Stimulated activated effector memory CD8-positive, alpha-beta T cell treated with anti-CD3 and anti-CD28 coated beads, Interleukin-12 subunit alpha, Interleukin-12 subunit beta, amount 100 ng/mL, for 72 hours (primary cell): ENCODE measurements at regions not wholly inside any gene's neighbourhood (a gene's known extent, or its start where the extent isn't known, plus 50 kb on each side); places are given as distances from the start of the nearest gene placed in this dataset.

Experiments
- ATAC-seq: fragments of 150-1000 bp; cut with Tn5 transposase; 2 replicates; pipeline ENCODE4 v1.10.0; 2021
- DNase-seq, 2 donors: peaks; one replicate each; pipeline ENCODE4 v3.0.0; 2021 to 2022; ENCODE audit warnings: low spot score in 2 of 2
- H3K27ac Mint-ChIP-seq: one replicate; pipeline ENCODE4 v1.8.0; 2022; ENCODE audit warnings: mild to moderate bottlenecking, mixed read lengths
- H3K36me3 Mint-ChIP-seq: one replicate; pipeline ENCODE4 v1.8.0; 2022; ENCODE audit warnings: mild to moderate bottlenecking, mixed read lengths
- H3K4me1 Mint-ChIP-seq: one replicate; pipeline ENCODE4 v1.8.0; 2022; ENCODE audit warnings: mixed read lengths
- H3K4me3 Mint-ChIP-seq: one replicate; pipeline ENCODE4 v1.8.0; 2022; ENCODE audit warnings: mild to moderate bottlenecking, mixed read lengths
- H3K9me3 Mint-ChIP-seq: one replicate; pipeline ENCODE4 v1.8.0; 2022; ENCODE audit warnings: mixed read lengths

GRCh38 chr18:46329736-46330246 is 225.6 kb downstream of the HAUS1 start:
- H3K4me1 Mint-ChIP-seq, result peaks cover 14% of the 10 kb centered on the region
- no peaks in the 10 kb centered on the region for H3K9me3 Mint-ChIP-seq
- no peaks in the 10 kb centered on the region for H3K36me3 Mint-ChIP-seq
- no peak overlapping the region for H3K4me3 Mint-ChIP-seq
- ATAC-seq (no peak), DNase-seq (no peak)
- no peak overlapping the region for H3K27ac Mint-ChIP-seq

GRCh38 chr18:46331316-46331715 is 227.1 kb downstream of the HAUS1 start:
- Mint-ChIP-seq H3K9me3 (no peaks in the 10 kb centered on the region), H3K4me3 (no peak overlapping the region), H3K4me1 (peaks cover 26% of the 10 kb centered on the region), H3K27ac (no peak overlapping the region), H3K36me3 (no peaks in the 10 kb centered on the region)
- ATAC-seq, result no peak
- no peak for DNase-seq

GRCh38 chr18:46332286-46332801 is 228.2 kb downstream of the HAUS1 start:
- peaks cover 34% of the 10 kb centered on the region for H3K4me1 Mint-ChIP-seq
- no peaks in the 10 kb centered on the region for H3K36me3 Mint-ChIP-seq
- no peak overlapping the region for H3K4me3 Mint-ChIP-seq
- DNase-seq (no peak), ATAC-seq (no peak)
- H3K27ac Mint-ChIP-seq, result no peak overlapping the region
- H3K9me3 Mint-ChIP-seq, result no peaks in the 10 kb centered on the region

- no peaks in the 10 kb centered on the region for H3K9me3 Mint-ChIP-seq
- no peaks in the 10 kb centered on the region for H3K36me3 Mint-ChIP-seq
- H3K4me3 Mint-ChIP-seq, result peak overlapping the region; percentile 83
- no peak overlapping the region for H3K27ac Mint-ChIP-seq
- ATAC-seq (peak; percentile 36), DNase-seq (no peak)
- peaks cover 40% of the 10 kb centered on the region for H3K4me1 Mint-ChIP-seq
Measured at GRCh38 chr18:46332921-46333341, 228.7 kb downstream of the HAUS1 start.

- Mint-ChIP-seq H3K9me3 (no peaks in the 10 kb centered on the region), H3K4me1 (peaks cover 46% of the 10 kb centered on the region), H3K27ac (no peak overlapping the region), H3K36me3 (no peaks in the 10 kb centered on the region), H3K4me3 (peak overlapping the region; percentile 83)
- ATAC-seq, result peak; percentile 69
- DNase-seq, result no peak
Measured at GRCh38 chr18:46333431-46334135, 229.4 kb downstream of the HAUS1 start.

- Mint-ChIP-seq H3K9me3 (no peaks in the 10 kb centered on the region), H3K27ac (peak overlapping the region; percentile 38), H3K4me3 (peak overlapping the region; percentile 83), H3K36me3 (no peaks in the 10 kb centered on the region), H3K4me1 (peaks cover 59% of the 10 kb centered on the region)
- no peak for ATAC-seq
- DNase-seq, result no peak
Measured at GRCh38 chr18:46334868-46335281, 230.7 kb downstream of the HAUS1 start.

DNA sequence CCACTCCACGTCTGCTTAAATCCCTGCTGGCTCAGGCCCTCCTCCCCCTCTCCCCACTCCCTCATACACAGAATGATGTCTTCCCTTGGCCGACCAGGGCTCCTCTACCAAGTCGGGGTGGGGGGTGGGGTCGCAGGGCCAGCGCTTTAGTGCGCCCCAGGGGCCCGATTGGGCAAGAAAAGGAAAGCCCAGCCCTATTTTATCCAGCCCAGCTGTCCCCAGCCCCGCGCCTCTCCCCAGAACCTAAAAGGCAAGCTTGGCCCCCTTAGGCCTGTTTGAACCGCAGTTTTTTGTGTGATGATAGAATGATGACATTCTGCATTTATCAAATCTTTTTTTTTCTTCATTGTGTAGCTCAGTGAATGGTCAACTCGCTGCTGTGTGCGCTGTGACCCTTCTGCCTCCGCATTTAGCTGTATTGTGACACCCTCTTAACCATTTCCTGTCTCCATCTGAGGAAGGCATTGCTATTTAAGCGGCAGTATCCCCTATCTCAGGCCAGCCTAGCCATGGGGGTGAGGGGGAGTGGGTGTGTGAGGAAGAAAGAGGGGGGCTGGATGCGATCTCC is 231.4 kb downstream of the HAUS1 start:
- Mint-ChIP-seq H3K9me3 (no peaks in the 10 kb centered on the region), H3K4me3 (peak overlapping the region; percentile 83), H3K36me3 (no peaks in the 10 kb centered on the region), H3K4me1 (peaks cover 62% of the 10 kb centered on the region), H3K27ac (peak overlapping the region; percentile 38)
- DNase-seq, result no peak
- peak; percentile 43 for ATAC-seq

DNA sequence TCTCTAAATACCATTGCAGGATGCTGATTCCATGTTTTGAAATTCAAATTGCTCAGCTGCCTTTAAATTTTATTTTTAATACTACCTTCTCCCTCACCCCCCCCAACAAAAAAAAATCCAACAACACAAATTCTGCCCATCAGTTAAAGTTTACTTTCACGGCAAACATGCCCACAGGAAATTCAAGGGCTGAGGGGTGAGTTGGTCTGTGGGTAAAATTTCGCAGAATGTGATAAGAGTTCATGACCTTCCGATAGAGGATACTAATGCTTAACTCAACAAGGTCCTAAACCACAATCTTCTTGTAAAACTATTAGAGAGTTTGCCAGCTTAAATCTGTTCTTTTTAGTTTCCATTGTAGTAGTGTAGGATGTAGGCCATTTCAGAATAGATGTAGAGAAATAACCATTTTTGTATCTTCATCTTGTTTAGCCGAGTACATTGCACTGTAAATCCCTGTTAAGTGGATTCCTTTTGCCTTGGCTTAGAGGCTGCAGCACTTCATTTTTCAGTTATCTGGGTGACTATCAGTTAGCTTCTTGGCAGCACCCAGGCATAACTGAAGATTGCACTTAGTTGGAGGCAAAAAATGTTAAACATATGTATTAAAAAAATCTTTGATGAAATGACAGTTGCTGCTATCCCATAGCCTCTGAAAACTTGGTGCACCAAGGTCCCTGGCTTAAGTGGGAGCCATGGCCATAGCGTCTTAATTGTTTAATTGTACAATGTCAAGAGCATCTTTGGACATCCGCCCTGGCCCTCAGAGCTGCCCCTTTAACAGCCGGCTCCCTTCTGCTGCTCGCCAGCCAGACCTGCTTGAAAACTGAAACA is 232.3 kb downstream of the HAUS1 start:
- Mint-ChIP-seq H3K36me3 (no peaks in the 10 kb centered on the region), H3K9me3 (no peaks in the 10 kb centered on the region), H3K4me1 (peaks cover 67% of the 10 kb centered on the region), H3K4me3 (peak overlapping the region; percentile 83), H3K27ac (no peak overlapping the region)
- no peak for DNase-seq
- ATAC-seq, result peak; percentile 47

DNA sequence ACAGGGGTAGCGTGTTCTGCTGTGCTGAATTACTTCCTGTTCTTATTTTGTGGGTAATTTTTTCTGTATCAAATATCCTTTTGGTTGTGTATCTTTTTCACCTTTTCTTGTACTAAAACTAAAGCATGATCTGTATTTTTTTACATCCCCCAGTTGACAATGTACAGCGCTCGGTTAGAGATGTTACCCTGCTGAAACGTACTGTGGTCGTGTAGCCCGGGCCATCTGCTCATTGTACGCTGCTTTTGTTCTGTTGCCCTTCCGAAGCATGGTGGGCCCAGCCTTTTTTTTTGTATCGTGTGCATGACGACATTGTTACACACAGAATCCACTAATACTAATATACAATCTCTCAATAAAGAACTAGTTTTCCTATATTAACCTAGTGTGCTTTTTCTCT is 233.1 kb downstream of the HAUS1 start:
- no peak overlapping the region for H3K27ac Mint-ChIP-seq
- H3K36me3 Mint-ChIP-seq, result no peaks in the 10 kb centered on the region
- peaks cover 67% of the 10 kb centered on the region for H3K4me1 Mint-ChIP-seq
- DNase-seq (no peak), ATAC-seq (no peak)
- H3K9me3 Mint-ChIP-seq, result no peaks in the 10 kb centered on the region
- H3K4me3 Mint-ChIP-seq, result peak overlapping the region; percentile 83

GRCh38 chr18:46338205-46338604 is 234.0 kb downstream of the HAUS1 start:
- no peak overlapping the region for H3K27ac Mint-ChIP-seq
- peaks cover 63% of the 10 kb centered on the region for H3K4me1 Mint-ChIP-seq

DNA sequence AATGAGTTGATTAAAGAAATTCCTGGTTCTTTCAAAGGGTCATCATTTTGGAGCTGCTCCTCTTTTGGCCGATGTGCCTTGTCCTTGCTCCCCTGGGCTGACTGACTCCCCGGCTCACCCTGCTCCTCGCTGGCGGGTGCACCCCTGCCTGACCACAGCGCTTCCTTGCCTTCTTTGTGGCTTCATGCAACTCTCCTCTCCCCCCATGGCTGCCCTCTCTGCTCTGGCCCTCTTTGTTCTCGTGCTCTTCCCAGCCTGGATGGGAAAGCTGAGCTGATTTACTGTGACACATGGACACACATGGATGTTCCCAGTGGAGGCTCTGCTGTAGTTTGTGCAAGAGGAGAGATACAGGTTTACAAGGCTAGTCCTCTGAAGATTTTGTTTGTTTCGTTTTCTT is 234.6 kb downstream of the HAUS1 start:
- Mint-ChIP-seq H3K27ac (no peak overlapping the region), H3K9me3 (no peaks in the 10 kb centered on the region), H3K4me1 (peaks cover 65% of the 10 kb centered on the region), H3K36me3 (no peaks in the 10 kb centered on the region), H3K4me3 (peak overlapping the region; percentile 83)
- ATAC-seq (peak; percentile 51), DNase-seq (no peak)

More at GRCh38 chr18:46338205-46338604, 234.0 kb downstream of the HAUS1 start:
- Mint-ChIP-seq H3K9me3 (no peaks in the 10 kb centered on the region), H3K4me3 (peak overlapping the region; percentile 83), H3K36me3 (no peaks in the 10 kb centered on the region)
- DNase-seq (no peak), ATAC-seq (no peak)

DNA sequence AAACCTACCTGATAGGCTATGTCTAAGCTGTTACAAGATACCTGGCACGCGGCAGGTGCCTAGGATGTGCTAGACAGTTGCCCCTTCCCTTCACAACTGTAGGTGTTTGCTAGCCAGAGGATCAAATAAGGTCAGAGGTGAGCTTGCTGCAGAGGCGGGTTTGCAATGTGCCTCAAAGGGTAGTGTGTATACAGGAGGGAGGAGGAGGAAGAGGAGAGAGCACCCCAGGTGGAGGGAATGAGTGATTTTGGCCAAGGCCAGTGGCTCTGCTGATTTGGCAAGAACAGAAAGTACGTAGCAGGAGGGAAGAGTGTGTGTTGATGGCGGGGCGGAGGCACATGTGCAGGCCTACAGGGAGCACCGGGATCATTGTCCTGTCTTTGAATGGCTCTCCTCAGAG is 236.5 kb downstream of the HAUS1 start:
- H3K27ac Mint-ChIP-seq, result no peak overlapping the region
- no peaks in the 10 kb centered on the region for H3K36me3 Mint-ChIP-seq
- H3K9me3 Mint-ChIP-seq, result no peaks in the 10 kb centered on the region
- peaks cover 70% of the 10 kb centered on the region for H3K4me1 Mint-ChIP-seq
- DNase-seq (no peak), ATAC-seq (no peak)
- H3K4me3 Mint-ChIP-seq, result no peak overlapping the region

GRCh38 chr18:46341986-46342525 is 237.9 kb downstream of the HAUS1 start:
- Mint-ChIP-seq H3K9me3 (no peaks in the 10 kb centered on the region), H3K36me3 (no peaks in the 10 kb centered on the region), H3K4me3 (no peak overlapping the region), H3K27ac (no peak overlapping the region), H3K4me1 (peaks cover 64% of the 10 kb centered on the region)
- DNase-seq (no peak), ATAC-seq (no peak)

DNA sequence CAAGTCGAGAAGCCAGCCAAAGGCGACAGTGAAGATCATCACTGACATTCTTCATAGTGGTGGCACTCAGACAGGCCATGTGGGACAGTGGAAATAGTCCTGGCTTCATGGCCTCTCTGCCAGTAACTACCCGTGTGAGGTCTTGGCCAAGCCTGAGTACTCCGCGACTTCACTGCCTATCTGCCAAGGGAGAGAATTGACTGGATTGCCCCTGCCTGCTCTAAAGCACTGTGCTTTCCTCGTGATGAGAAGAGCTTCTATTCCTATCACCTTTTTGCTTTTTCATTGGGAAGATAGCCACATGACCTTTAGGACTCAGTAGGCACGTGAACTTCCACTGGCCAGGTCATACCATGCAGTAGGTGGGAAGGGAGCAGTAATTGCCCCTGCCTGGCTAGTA is 239.3 kb downstream of the HAUS1 start:
- Mint-ChIP-seq H3K9me3 (no peaks in the 10 kb centered on the region), H3K36me3 (no peaks in the 10 kb centered on the region), H3K4me3 (peak overlapping the region; percentile 42), H3K27ac (peak overlapping the region; percentile 75), H3K4me1 (peaks cover 50% of the 10 kb centered on the region)
- ATAC-seq, result no peak
- no peak for DNase-seq

GRCh38 chr18:46343931-46344372 is 239.8 kb downstream of the HAUS1 start:
- peak; percentile 64 for ATAC-seq
- H3K36me3 Mint-ChIP-seq, result no peaks in the 10 kb centered on the region
- peaks cover 46% of the 10 kb centered on the region for H3K4me1 Mint-ChIP-seq
- no peak for DNase-seq
- peak overlapping the region; percentile 42 for H3K4me3 Mint-ChIP-seq
- H3K27ac Mint-ChIP-seq, result peak overlapping the region; percentile 75
- no peaks in the 10 kb centered on the region for H3K9me3 Mint-ChIP-seq
